ENCODE measurements at regions not wholly inside any gene's neighbourhood (a gene's known extent, or its start where the extent isn't known, plus 50 kb on each side); places are given as distances from the start of the nearest gene placed in this dataset.

- H3K4me3 ChIP-seq: no peak overlapping the region
- peaks cover 7% of the 10 kb centered on the region; the same call in 1 of the 2 replicates for H3K4me1 ChIP-seq
- no peak overlapping the region for H3K27ac ChIP-seq
- no peaks in the 10 kb centered on the region for H4K20me1 ChIP-seq
- no peak overlapping the region for H3K4me2 ChIP-seq
- no peaks in the 10 kb centered on the region for H3K27me3 ChIP-seq
- no peaks in the 10 kb centered on the region for H3K9me3 ChIP-seq
- no peak for TF ChIP-seq Cebpa-rat (IDR thresholded peaks at IDR 0.05)
- no peak overlapping the region for H3K9ac ChIP-seq
- H3K36me3 ChIP-seq: no peaks in the 10 kb centered on the region
Measured at GRCh38 chr7:54843841-54844355, 84.9 kb upstream of the SEC61G start.

- Histone ChIP-seq H3K36me3 (no peaks in the 10 kb centered on the region), H3K4me2 (no peak overlapping the region), H3K27me3 (no peaks in the 10 kb centered on the region), H3K9ac (no peak overlapping the region), H3K27ac (no peak overlapping the region), H4K20me1 (no peaks in the 10 kb centered on the region), H3K4me1 (peaks cover 6% of the 10 kb centered on the region; the same call in 1 of the 2 replicates), H3K4me3 (no peak overlapping the region), H3K9me3 (0 out of 2 replicates have a peak, but pooled peaks cover 4% of the 10 kb centered on the region)
- TF ChIP-seq Cebpa-rat (IDR thresholded peaks at IDR 0.05): no peak
Measured at GRCh38 chr7:54846273-54846672, 87.3 kb upstream of the SEC61G start.

- Histone ChIP-seq H3K36me3 (no peaks in the 10 kb centered on the region), H3K4me2 (no peak overlapping the region), H3K9ac (no peak overlapping the region), H3K27ac (no peak overlapping the region), H3K27me3 (no peaks in the 10 kb centered on the region), H3K4me1 (no peaks in the 10 kb centered on the region), H3K9me3 (0 out of 2 replicates have a peak, but pooled peaks cover 4% of the 10 kb centered on the region), H3K4me3 (no peak overlapping the region), H4K20me1 (no peaks in the 10 kb centered on the region)
- no peak for TF ChIP-seq Cebpa-rat (IDR thresholded peaks at IDR 0.05)
Measured at GRCh38 chr7:54847921-54848320, 88.9 kb upstream of the SEC61G start.

- Histone ChIP-seq H3K9me3 (no peaks in the 10 kb centered on the region), H3K4me1 (no peaks in the 10 kb centered on the region), H4K20me1 (no peaks in the 10 kb centered on the region), H3K27ac (no peak overlapping the region), H3K9ac (no peak overlapping the region), H3K27me3 (no peaks in the 10 kb centered on the region), H3K4me3 (no peak overlapping the region), H3K36me3 (no peaks in the 10 kb centered on the region), H3K4me2 (no peak overlapping the region)
- TF ChIP-seq Cebpa-rat (IDR thresholded peaks at IDR 0.05): no peak
Measured at GRCh38 chr7:54856856-54857255, 97.8 kb upstream of the SEC61G start.

- no peak overlapping the region for H3K4me3 ChIP-seq
- H3K9me3 ChIP-seq: no peaks in the 10 kb centered on the region
- H3K27ac ChIP-seq: no peak overlapping the region
- no peaks in the 10 kb centered on the region for H4K20me1 ChIP-seq
- no peaks in the 10 kb centered on the region for H3K27me3 ChIP-seq
- H3K36me3 ChIP-seq: no peaks in the 10 kb centered on the region
- no peak overlapping the region for H3K9ac ChIP-seq
- no peak overlapping the region for H3K4me2 ChIP-seq
- H3K4me1 ChIP-seq: no peaks in the 10 kb centered on the region
- TF ChIP-seq Cebpa-rat (IDR thresholded peaks at IDR 0.05): no peak
Measured at GRCh38 chr7:54857294-54857693, 98.3 kb upstream of the SEC61G start.

GRCh38 chr7:54858008-54858692 lies 99.1 kb upstream of the SEC61G start:
- no peaks in the 10 kb centered on the region for H3K9me3 ChIP-seq
- no peak for TF ChIP-seq Cebpa-rat (IDR thresholded peaks at IDR 0.05)

GRCh38 chr7:54859066-54859465 lies 100.1 kb upstream of the SEC61G start:
- no peak overlapping the region for H3K4me2 ChIP-seq

More at GRCh38 chr7:54858008-54858692, 99.1 kb upstream of the SEC61G start:
- no peak overlapping the region for H3K4me3 ChIP-seq
- no peaks in the 10 kb centered on the region for H3K4me1 ChIP-seq
- no peaks in the 10 kb centered on the region for H4K20me1 ChIP-seq
- no peak overlapping the region for H3K9ac ChIP-seq
- no peak overlapping the region for H3K27ac ChIP-seq
- no peak overlapping the region for H3K4me2 ChIP-seq
- H3K27me3 ChIP-seq: no peaks in the 10 kb centered on the region
- H3K36me3 ChIP-seq: no peaks in the 10 kb centered on the region

GRCh38 chr7:54859545-54859944 lies 100.5 kb upstream of the SEC61G start:
- Histone ChIP-seq H3K9me3 (no peaks in the 10 kb centered on the region), H3K4me1 (no peaks in the 10 kb centered on the region), H3K36me3 (no peaks in the 10 kb centered on the region), H4K20me1 (no peaks in the 10 kb centered on the region), H3K4me2 (no peak overlapping the region), H3K27ac (no peak overlapping the region), H3K4me3 (no peak overlapping the region), H3K27me3 (no peaks in the 10 kb centered on the region), H3K9ac (no peak overlapping the region)
- no peak for TF ChIP-seq Cebpa-rat (IDR thresholded peaks at IDR 0.05)

More at GRCh38 chr7:54859066-54859465, 100.1 kb upstream of the SEC61G start:
- Histone ChIP-seq H3K27ac (no peak overlapping the region), H3K4me3 (no peak overlapping the region), H3K36me3 (no peaks in the 10 kb centered on the region), H3K27me3 (no peaks in the 10 kb centered on the region), H3K9me3 (no peaks in the 10 kb centered on the region), H4K20me1 (no peaks in the 10 kb centered on the region), H3K9ac (no peak overlapping the region), H3K4me1 (no peaks in the 10 kb centered on the region)
- no peak for TF ChIP-seq Cebpa-rat (IDR thresholded peaks at IDR 0.05)

GRCh38 chr7:54860003-54860775 lies 101.2 kb upstream of the SEC61G start:
- Histone ChIP-seq H4K20me1 (no peaks in the 10 kb centered on the region), H3K4me2 (no peak overlapping the region)
- TF ChIP-seq Cebpa-rat (IDR thresholded peaks at IDR 0.05): no peak

GRCh38 chr7:54860843-54861242 lies 101.8 kb upstream of the SEC61G start:
- H3K4me2 ChIP-seq: no peak overlapping the region
- no peak overlapping the region for H3K9ac ChIP-seq
- H3K4me3 ChIP-seq: no peak overlapping the region
- no peaks in the 10 kb centered on the region for H4K20me1 ChIP-seq
- no peaks in the 10 kb centered on the region for H3K36me3 ChIP-seq
- H3K4me1 ChIP-seq: no peaks in the 10 kb centered on the region
- no peaks in the 10 kb centered on the region for H3K9me3 ChIP-seq
- no peak overlapping the region for H3K27ac ChIP-seq
- TF ChIP-seq Cebpa-rat (IDR thresholded peaks at IDR 0.05): no peak
- no peaks in the 10 kb centered on the region for H3K27me3 ChIP-seq

More at GRCh38 chr7:54860003-54860775, 101.2 kb upstream of the SEC61G start:
- H3K27ac ChIP-seq: no peak overlapping the region
- H3K27me3 ChIP-seq: no peaks in the 10 kb centered on the region
- no peaks in the 10 kb centered on the region for H3K9me3 ChIP-seq
- H3K36me3 ChIP-seq: no peaks in the 10 kb centered on the region
- H3K4me3 ChIP-seq: no peak overlapping the region
- H3K9ac ChIP-seq: no peak overlapping the region
- H3K4me1 ChIP-seq: no peaks in the 10 kb centered on the region

Data from BLaER1 (cell line).